HG03175 (cell line): ENCODE measurements at regions not wholly inside any gene's neighbourhood (a gene's known extent, or its start where the extent isn't known, plus 50 kb on each side); places are given as distances from the start of the nearest gene placed in this dataset.

Experiments
- ATAC-seq: cut with Tn5 transposase; IDR thresholded peaks from one replicate; pipeline ENCODE4 v1.9.1; 2021; ENCODE audit warnings: mild to moderate bottlenecking, moderate library complexity; ENCODE audit not compliant: unreplicated experiment

GRCh38 chr3:148075771-148076716 is 621.7 kb upstream of the AGTR1 start:
- ATAC-seq, result no peak

- no peak for ATAC-seq
Measured at GRCh38 chr3:148077318-148077923, 620.3 kb upstream of the AGTR1 start.

GRCh38 chr3:148077965-148078364 is 619.7 kb upstream of the AGTR1 start:
- ATAC-seq, result no peak

GRCh38 chr3:148078658-148079057 is 619.0 kb upstream of the AGTR1 start:
- ATAC-seq, result no peak

GRCh38 chr3:148079370-148079769 is 618.3 kb upstream of the AGTR1 start:
- no peak for ATAC-seq

- no peak for ATAC-seq
Measured at GRCh38 chr3:148081926-148082325, 615.8 kb upstream of the AGTR1 start.

- no peak for ATAC-seq
Measured at GRCh38 chr3:148082506-148083280, 615.0 kb upstream of the AGTR1 start.

- no peak for ATAC-seq
Measured at GRCh38 chr3:148083526-148084182, 614.0 kb upstream of the AGTR1 start.

GRCh38 chr3:148084931-148085330 is 612.8 kb upstream of the AGTR1 start:
- peak; percentile 74 for ATAC-seq

- no peak for ATAC-seq
Measured at GRCh38 chr3:148087601-148088371, 609.9 kb upstream of the AGTR1 start.

GRCh38 chr3:148089171-148089570 is 608.5 kb upstream of the AGTR1 start:
- ATAC-seq, result no peak

GRCh38 chr3:148090156-148090555 is 607.5 kb upstream of the AGTR1 start:
- ATAC-seq, result no peak

GRCh38 chr3:148092624-148093347 is 604.9 kb upstream of the AGTR1 start:
- ATAC-seq, result no peak

GRCh38 chr3:148093753-148094152 is 604.0 kb upstream of the AGTR1 start:
- no peak for ATAC-seq

- ATAC-seq, result no peak
Measured at GRCh38 chr3:148095962-148096361, 601.7 kb upstream of the AGTR1 start.

GRCh38 chr3:148100476-148100875 is 597.2 kb upstream of the AGTR1 start:
- ATAC-seq, result no peak

GRCh38 chr3:148101061-148101460 is 596.6 kb upstream of the AGTR1 start:
- ATAC-seq, result no peak

- ATAC-seq, result no peak
Measured at GRCh38 chr3:148102156-148102555, 595.5 kb upstream of the AGTR1 start.

- no peak for ATAC-seq
Measured at GRCh38 chr3:148106062-148106461, 591.6 kb upstream of the AGTR1 start.

- ATAC-seq, result no peak
Measured at GRCh38 chr3:148126956-148127355, 570.7 kb upstream of the AGTR1 start.
